Fibroblast of the aortic adventitia (primary cell): ENCODE measurements at regions not wholly inside any gene's neighbourhood (a gene's known extent, or its start where the extent isn't known, plus 50 kb on each side); places are given as distances from the start of the nearest gene placed in this dataset.

Experiments
- DNase-seq: peaks from one replicate; pipeline ENCODE4 v3.0.0-alpha.2; 2010; ENCODE audit warnings: low read depth
- H3K4me3 ChIP-seq: 2 replicates; pipeline ENCODE4 v1.5.1; 2011; ENCODE audit warnings: low read depth, mild to moderate bottlenecking, control low read depth, low read length, moderate library complexity
- TF ChIP-seq, protein P1 (sequence below): IDR thresholded peaks from 2 replicates; pipeline ENCODE4 v1.5.1; 2011; ENCODE audit warnings: mild to moderate bottlenecking, low read length, control low read depth, inconsistent platforms; ENCODE audit not compliant: insufficient read depth

DNA sequence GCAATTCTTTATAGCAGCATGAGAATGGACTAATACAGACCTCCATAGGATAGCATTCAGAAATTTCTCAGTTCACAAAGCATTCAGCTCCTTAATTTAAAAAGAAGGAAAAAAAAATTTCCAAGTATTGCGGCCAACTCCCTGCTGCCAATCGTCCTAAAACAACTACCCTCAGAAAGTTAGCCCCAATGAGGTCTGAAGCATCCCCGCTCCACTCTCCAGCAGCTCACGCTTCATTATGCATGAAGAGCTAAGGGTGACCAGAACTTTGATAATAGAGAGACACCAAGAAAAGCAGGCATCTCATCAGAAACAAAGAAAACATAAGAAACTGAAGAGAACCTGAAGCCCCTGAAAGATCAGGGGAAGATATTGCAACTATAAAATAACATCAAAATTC, 172.8 kb upstream of the NUDT4 start:
- H3K4me3 ChIP-seq = no peak overlapping the region
- TF ChIP-seq, protein P1, sequence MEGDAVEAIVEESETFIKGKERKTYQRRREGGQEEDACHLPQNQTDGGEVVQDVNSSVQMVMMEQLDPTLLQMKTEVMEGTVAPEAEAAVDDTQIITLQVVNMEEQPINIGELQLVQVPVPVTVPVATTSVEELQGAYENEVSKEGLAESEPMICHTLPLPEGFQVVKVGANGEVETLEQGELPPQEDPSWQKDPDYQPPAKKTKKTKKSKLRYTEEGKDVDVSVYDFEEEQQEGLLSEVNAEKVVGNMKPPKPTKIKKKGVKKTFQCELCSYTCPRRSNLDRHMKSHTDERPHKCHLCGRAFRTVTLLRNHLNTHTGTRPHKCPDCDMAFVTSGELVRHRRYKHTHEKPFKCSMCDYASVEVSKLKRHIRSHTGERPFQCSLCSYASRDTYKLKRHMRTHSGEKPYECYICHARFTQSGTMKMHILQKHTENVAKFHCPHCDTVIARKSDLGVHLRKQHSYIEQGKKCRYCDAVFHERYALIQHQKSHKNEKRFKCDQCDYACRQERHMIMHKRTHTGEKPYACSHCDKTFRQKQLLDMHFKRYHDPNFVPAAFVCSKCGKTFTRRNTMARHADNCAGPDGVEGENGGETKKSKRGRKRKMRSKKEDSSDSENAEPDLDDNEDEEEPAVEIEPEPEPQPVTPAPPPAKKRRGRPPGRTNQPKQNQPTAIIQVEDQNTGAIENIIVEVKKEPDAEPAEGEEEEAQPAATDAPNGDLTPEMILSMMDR = no peak
- DNase-seq = no peak

DNA sequence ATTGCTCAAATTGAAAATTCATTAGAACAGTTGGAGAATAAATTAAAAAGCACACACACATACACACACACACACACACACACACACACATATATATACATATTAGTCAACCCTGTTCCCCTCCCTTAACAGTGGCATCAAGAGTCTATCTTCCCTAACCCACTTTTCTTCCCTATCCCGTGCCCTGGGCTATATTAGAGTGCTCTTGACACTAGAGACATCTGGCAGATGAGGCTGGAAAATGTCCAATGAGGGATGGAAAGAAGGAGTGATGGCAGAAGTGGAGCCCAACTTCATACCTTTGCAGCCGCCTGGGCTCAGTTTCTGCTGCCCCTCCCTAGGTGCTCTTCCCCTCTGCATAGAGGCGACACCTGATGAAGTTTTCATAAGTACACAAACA, 172.4 kb upstream of the NUDT4 start:
- DNase-seq = no peak
- no peak overlapping the region for H3K4me3 ChIP-seq
- TF ChIP-seq, protein P1 = no peak

DNA sequence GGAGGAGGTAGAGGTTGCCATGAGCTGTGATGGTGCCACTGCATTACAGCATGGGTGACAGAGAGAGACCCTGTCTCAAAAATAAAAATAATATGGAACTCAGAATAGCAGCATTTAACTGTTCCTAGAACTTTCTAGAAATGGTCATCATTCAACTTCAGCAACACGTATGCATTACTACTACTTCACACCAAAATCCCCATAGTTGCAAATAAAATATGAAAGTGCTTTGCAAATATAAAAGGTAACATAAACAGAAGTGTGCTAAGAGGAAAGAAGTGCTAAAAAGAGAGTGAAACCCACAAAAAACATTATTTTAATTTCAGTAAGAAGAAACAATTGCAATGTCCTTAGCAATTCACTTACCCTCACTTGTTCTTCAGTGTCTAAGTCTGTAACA, 169.7 kb upstream of the NUDT4 start:
- TF ChIP-seq, protein P1 = no peak

DNA sequence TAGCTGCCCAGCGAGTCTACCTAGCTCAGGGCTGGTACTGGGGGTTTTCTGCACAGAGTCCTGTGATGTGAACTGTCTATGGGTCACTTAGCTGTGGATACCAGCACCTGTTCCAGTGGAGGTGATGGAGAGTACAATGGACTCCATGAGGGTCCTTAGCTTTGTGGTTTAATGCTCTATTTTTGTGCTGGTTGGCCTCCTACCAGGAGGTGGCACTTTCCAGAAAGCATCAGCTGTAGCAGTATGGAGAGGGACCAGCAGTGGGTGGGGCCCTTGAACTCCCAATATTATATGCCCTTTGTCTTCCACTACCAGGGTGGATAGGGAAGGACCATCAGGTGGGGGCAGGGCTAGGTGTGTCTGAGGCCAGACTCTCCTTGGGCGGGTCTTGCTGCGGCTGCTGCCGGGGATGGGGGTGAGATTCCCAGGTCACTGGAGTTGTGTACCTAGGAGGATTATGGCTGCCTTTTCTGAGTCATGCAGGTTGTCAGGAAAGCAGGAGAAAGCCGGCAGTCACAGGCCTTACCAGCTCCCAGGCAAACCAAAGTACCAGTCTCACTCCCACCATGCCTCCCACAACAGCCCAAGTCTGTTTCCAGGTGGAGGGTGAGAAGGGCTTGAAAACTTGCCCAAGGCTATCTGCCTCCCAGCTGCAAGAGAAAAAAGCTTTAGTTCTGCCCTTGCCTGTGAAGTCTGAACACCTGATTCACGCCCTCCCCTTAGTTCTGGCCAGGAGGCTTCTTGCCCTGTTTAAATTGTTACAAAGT, 163.0 kb upstream of the NUDT4 start:
- no peak overlapping the region for H3K4me3 ChIP-seq
- DNase-seq = no peak
- TF ChIP-seq, protein P1 = no peak

More for the DNA sequence above, 169.7 kb upstream of the NUDT4 start:
- DNase-seq = no peak
- H3K4me3 ChIP-seq = no peak overlapping the region

DNA sequence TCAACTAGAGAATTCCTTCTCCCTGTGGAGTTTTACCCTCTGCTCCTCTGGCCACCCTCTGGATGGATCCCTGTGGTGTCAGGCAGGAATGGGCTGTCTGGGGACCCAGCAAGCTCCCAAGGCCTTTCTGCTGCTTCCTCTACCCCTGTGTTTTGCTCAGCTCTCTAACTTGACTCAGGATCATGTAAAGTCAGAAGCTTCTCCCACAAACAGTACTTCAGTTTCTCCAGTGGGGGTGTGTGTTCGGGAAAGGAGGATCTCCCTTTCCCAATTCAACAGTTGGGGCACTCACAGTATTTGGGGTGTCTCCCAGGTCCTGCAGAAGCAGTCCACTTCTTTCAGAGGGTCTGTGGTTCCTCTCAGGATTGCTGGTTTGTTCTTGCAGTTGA, 162.4 kb upstream of the NUDT4 start:
- TF ChIP-seq, protein P1 = no peak
- no peak for DNase-seq
- no peak overlapping the region for H3K4me3 ChIP-seq

DNA sequence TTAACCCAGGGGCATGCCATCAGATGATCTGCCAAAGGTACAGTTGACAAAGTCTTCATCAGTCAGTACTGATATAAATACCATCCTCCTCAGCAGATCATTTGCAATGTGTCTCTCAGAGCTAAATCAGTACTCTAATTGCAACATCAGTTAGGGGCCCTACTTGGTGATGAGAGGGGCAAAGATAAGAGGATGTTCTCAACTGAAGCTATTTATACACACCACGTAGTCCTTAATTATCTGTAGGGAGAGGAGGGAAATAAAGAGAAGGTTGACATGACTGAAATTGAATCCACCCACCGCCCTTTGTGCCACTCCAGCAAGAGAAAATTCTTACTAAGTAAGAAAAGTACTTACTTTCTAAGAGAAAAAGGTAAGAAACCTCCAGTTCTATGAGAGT, 157.8 kb upstream of the NUDT4 start:
- no peak for DNase-seq
- no peak overlapping the region for H3K4me3 ChIP-seq
- TF ChIP-seq, protein P1 = no peak

DNA sequence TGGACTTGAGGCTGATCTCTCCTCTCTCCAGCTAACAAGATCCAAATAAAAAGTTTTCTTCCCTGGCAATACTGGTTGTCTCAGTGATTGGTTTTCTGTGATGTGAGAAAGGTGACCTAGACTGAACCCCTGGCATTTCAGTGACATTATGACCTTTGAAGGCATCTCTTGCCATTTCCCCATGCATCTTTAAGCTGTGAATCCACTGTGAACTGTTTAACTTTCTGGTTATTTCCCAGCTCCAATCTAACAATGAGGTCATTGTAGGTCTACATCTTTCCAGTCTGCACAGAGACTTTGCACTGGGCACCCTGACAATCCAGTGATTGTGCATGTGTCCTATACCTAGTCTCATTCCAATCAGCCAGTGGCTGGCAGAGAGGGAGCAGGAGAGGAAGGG, 155.9 kb upstream of the NUDT4 start:
- TF ChIP-seq, protein P1 = no peak
- H3K4me3 ChIP-seq = no peak overlapping the region
- no peak for DNase-seq
